Neural progenitor cell (in vitro differentiated cells): ENCODE measurements at regions not wholly inside any gene's neighbourhood (a gene's known extent, or its start where the extent isn't known, plus 50 kb on each side); places are given as distances from the start of the nearest gene placed in this dataset.

Experiments used
- EZH2 ChIP-seq: fragments of 200-600 bp; sonication (generic); IDR thresholded peaks from 2 replicates; pipeline ENCODE4 v1.6.1; 2017; ENCODE audit warnings: antibody characterized with exemption, mild to moderate bottlenecking, moderate library complexity
- EZH2phosphoT487 ChIP-seq: fragments of 200-600 bp; sonication (generic); IDR thresholded peaks from 2 replicates; pipeline ENCODE4 v1.6.1; 2017; ENCODE audit warnings: antibody characterized with exemption
- TF ChIP-seq, protein P1 (sequence below): fragments of 200-600 bp; sonication (generic); IDR thresholded peaks from 2 replicates; pipeline ENCODE4 v1.5.1; 2017; ENCODE audit warnings: antibody characterized with exemption, mild to moderate bottlenecking

DNA sequence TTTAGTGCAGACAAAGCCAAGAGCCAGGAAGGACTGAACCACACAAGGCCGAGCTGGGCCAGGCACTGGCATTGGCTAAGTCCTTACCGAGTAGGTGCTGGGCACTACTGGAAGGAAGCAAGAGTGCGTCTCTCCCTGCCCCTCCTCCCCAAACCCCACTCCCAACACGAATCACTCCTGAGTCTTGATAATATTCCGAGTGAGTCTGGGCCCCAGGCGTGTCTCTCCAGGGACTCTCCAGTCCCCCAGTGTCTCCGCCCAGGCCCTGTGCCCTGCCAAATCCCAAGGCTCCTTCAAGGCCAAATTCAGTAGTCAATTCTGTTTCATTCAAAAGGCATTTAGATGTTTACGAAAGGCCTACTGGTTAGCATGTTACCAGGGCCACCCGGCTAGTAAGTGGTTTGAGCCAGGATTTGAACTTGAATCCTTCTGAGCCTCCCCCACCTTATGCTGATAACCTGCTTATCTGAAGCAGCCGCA is 82.8 kb downstream of the GLI2 start:
- TF ChIP-seq, protein P1, sequence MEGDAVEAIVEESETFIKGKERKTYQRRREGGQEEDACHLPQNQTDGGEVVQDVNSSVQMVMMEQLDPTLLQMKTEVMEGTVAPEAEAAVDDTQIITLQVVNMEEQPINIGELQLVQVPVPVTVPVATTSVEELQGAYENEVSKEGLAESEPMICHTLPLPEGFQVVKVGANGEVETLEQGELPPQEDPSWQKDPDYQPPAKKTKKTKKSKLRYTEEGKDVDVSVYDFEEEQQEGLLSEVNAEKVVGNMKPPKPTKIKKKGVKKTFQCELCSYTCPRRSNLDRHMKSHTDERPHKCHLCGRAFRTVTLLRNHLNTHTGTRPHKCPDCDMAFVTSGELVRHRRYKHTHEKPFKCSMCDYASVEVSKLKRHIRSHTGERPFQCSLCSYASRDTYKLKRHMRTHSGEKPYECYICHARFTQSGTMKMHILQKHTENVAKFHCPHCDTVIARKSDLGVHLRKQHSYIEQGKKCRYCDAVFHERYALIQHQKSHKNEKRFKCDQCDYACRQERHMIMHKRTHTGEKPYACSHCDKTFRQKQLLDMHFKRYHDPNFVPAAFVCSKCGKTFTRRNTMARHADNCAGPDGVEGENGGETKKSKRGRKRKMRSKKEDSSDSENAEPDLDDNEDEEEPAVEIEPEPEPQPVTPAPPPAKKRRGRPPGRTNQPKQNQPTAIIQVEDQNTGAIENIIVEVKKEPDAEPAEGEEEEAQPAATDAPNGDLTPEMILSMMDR: no peak
- TF ChIP-seq EZH2 (no peak), EZH2phosphoT487 (no peak)
